Common myeloid progenitor, CD34-positive (primary cell): ENCODE measurements at regions not wholly inside any gene's neighbourhood (a gene's known extent, or its start where the extent isn't known, plus 50 kb on each side); places are given as distances from the start of the nearest gene placed in this dataset.

Experiments
- CTCF ChIA-PET: fragments of 350-600 bp; sonication (Branson Sonifier 250); formaldehyde crosslinking; loops from one replicate; lab custom pipeline; 2021; ENCODE audit warnings: antibody characterized with exemption; lab: Charles Lee
- POLR2A ChIA-PET: fragments of 350-600 bp; sonication (Branson Sonifier 250); formaldehyde crosslinking; loops from one replicate; lab custom pipeline; 2021; ENCODE audit warnings: antibody characterized with exemption; lab: Charles Lee
- DNase-seq, 3 donors: peaks; one replicate each; pipeline versions ENCODE4 v3.0.0 to v3.0.0-alpha.2; 2013
- H3K27ac ChIP-seq, 2 experiments: 1 replicate in 1 of 2; 2 replicates in 1 of 2; pipeline ENCODE4 v1.7.0; 2013; ENCODE audit warnings: inconsistent platforms in 2 of 2, low read length in 2 of 2, mild to moderate bottlenecking in 2 of 2, low read depth in 1 of 2, moderate library complexity in 1 of 2; ENCODE audit not compliant: severe bottlenecking in 2 of 2, insufficient read depth in 1 of 2, poor library complexity in 1 of 2
- H3K27me3 ChIP-seq, 5 experiments: replicated peaks in 2 of 5; 1 replicate in 3 of 5; 2 replicates in 2 of 5; pipeline versions ENCODE4 v1.6.1 to v1.7.0; 2013; ENCODE audit warnings: low read length in 4 of 5, mild to moderate bottlenecking in 2 of 5, moderate library complexity in 2 of 5, inconsistent platforms in 1 of 5; ENCODE audit not compliant: insufficient read depth in 5 of 5, control insufficient read depth in 4 of 5
- H3K36me3 ChIP-seq, 4 experiments: 1 replicate in 2 of 4; 2 replicates in 2 of 4; pipeline versions ENCODE4 v1.6.1 to v1.7.0; 2013; ENCODE audit warnings: low read length in 3 of 4, control low read depth in 1 of 4, mild to moderate bottlenecking in 1 of 4; ENCODE audit not compliant: control insufficient read depth in 4 of 4, insufficient read depth in 4 of 4
- H3K4me1 ChIP-seq, 4 experiments: 1 replicate in 3 of 4; 2 replicates in 1 of 4; pipeline versions ENCODE4 v1.6.1 to v1.7.1; 2013; ENCODE audit warnings: low read length in 3 of 4, mild to moderate bottlenecking in 3 of 4, control low read depth in 1 of 4, inconsistent platforms in 1 of 4, moderate library complexity in 1 of 4; ENCODE audit not compliant: control insufficient read depth in 4 of 4, insufficient read depth in 4 of 4; ENCODE audit errors: control extremely low read depth in 1 of 4
- H3K4me3 ChIP-seq, 7 experiments: 1 replicate in 4 of 7; 2 replicates in 3 of 7; pipeline versions ENCODE4 v1.5.1 to v1.7.0; 2013; ENCODE audit warnings: mild to moderate bottlenecking in 7 of 7, low read length in 6 of 7, moderate library complexity in 6 of 7, inconsistent platforms in 2 of 7, low read depth in 2 of 7, control low read depth in 1 of 7; ENCODE audit not compliant: insufficient read depth in 4 of 7, control insufficient read depth in 1 of 7; ENCODE audit errors: extremely low read depth in 1 of 7
- H3K9me3 ChIP-seq, 5 experiments: 1 replicate in 4 of 5; 2 replicates in 1 of 5; pipeline versions ENCODE4 v1.6.1 to v1.7.1; 2013; ENCODE audit warnings: low read length in 4 of 5, mild to moderate bottlenecking in 2 of 5, inconsistent platforms in 1 of 5, low read depth in 1 of 5, moderate library complexity in 1 of 5; ENCODE audit not compliant: control insufficient read depth in 4 of 5, insufficient read depth in 2 of 5; ENCODE audit errors: control extremely low read depth in 1 of 5
- WGBS: methylation state at CpG from one replicate; pipeline ENCODE4 v1.1.5; 2013; ENCODE audit not compliant: insufficient coverage; 5-methylcytosine and 5-hydroxymethylcytosine counted together

DNA sequence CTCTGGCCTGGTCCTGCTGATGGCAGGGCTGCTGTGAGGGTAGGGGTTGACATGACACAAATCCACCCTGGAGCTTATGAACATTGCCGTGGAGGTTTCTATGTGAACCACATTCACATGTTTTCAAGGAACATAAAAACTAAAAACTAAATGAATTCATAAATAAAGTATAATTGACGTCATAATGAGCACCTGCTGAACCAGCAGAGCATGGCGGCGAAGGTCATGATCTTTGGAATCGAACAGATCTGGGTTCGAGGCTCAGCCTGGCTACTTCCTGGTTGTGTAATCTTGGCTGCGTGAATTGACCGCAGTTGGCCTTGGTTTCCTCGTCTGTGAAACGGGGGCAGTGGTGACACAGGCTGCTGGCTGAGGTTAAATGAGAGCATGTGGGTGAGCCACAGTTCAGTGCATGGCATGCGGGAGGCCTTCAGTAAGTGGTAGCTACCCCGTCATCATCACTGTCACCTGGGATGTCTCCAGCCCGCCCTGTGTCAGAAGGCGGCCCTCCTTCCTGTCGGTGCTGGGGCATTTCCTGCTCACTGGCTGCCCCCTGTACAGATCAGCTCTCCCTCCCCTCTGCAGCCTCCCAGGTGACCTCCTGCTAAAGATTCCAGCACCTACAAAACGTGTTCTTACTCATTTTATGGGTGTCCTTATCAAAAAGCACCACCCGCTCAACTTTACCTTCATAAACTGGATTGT, 190.3 kb upstream of the SHH start:
- no peak for DNase-seq
- WGBS, result 89% methylated on average over 13 of the region's 17 CpGs
- Histone ChIP-seq H3K9me3 (peaks cover 0 to 2% (median 0%) of the 10 kb centered on the region in 5 experiments), H3K27me3 (peaks cover 0 to 2% (median 0%) of the 10 kb centered on the region in 5 experiments), H3K4me1 (peaks cover 0 to 7% (median 3%) of the 10 kb centered on the region in 4 experiments), H3K27ac (no peak overlapping the region), H3K4me3 (no peak overlapping the region), H3K36me3 (no peaks in the 10 kb centered on the region)
- ChIA-PET POLR2A (no interaction called here), CTCF (no interaction called here)

GRCh38 chr7:156001496-156002260, 189.4 kb upstream of the SHH start:
- WGBS, result 96% methylated on average over 18 of the region's 25 CpGs
- CTCF ChIA-PET, result no interaction called here
- POLR2A ChIA-PET, result no interaction called here

DNA sequence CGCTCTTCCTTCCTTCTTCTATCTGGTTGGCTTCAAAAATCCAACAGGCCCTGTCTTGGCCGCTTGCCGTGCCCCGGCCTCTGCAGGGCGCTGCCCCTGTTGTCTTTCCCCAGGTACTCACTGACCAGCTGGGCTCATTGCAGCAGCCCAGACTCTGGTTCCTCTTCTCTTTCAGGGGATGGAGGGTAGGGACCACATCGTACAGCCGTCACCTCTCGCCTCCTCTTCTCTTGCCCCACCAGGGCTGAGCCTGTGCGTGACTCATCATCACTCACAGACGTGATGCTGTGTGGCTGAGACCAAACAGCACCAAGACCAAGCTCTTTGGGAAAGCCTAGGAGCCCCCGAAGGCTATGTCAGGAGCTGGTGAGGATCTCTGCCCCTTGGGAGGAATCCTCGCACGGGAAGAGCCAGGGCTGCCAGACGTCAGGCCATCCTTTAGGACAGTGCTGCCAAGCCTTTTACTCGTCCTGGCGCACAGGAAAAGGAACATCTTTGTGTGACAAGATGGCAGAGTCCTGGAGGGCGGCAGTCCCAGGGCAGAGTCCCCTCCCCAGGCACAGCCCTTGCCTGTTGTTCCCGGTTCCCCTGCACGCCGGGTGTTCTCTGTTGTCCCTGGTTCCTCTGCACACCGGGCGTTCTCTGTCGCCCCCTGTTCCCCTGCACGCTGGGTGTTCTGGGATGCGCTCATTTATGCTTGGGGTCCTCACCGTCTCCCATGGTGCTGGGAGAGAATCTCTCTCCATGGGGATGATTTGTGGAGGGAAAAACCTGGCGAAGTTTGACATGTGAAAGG, 188.5 kb upstream of the SHH start:
- peaks cover 0 to 2% (median 0%) of the 10 kb centered on the region in 5 experiments for H3K27me3 ChIP-seq
- H3K27ac ChIP-seq, result no peak overlapping the region
- ChIA-PET POLR2A (no interaction called here), CTCF (no interaction called here)
- no peaks in the 10 kb centered on the region for H3K36me3 ChIP-seq
- H3K4me1 ChIP-seq, result peaks cover 0 to 23% (median 9%) of the 10 kb centered on the region in 4 experiments
- no peak overlapping the region for H3K4me3 ChIP-seq
- no peaks in the 10 kb centered on the region for H3K9me3 ChIP-seq
- WGBS, result 98% methylated on average over 21 of the region's 27 CpGs
- no peak for DNase-seq

More at GRCh38 chr7:156001496-156002260, 189.4 kb upstream of the SHH start:
- no peak for DNase-seq
- Histone ChIP-seq H3K4me1 (peaks cover 0 to 15% (median 7%) of the 10 kb centered on the region in 4 experiments), H3K36me3 (no peaks in the 10 kb centered on the region), H3K27ac (no peak overlapping the region), H3K9me3 (no peaks in the 10 kb centered on the region), H3K27me3 (peaks cover 0 to 2% (median 0%) of the 10 kb centered on the region in 5 experiments), H3K4me3 (no peak overlapping the region)

- WGBS, result 94% methylated on average over 27 of the region's 29 CpGs
- ChIA-PET POLR2A (no interaction called here), CTCF (interaction anchor here (1.1 kb wide), 1 partner anchor 29 kb away, joined by 3 read pairs; no protein-coding TSS in a partner anchor)
- Histone ChIP-seq H3K27ac (no peak overlapping the region), H3K9me3 (no peaks in the 10 kb centered on the region), H3K4me1 (peaks cover 0 to 30% (median 14%) of the 10 kb centered on the region in 4 experiments), H3K36me3 (no peaks in the 10 kb centered on the region), H3K4me3 (no peak overlapping the region), H3K27me3 (peaks cover 0 to 2% (median 0%) of the 10 kb centered on the region in 5 experiments)
- no peak for DNase-seq
These were observed 187.6 kb upstream of the SHH start for GRCh38 chr7:155999631-156000489.

GRCh38 chr7:155998766-155999630, 186.7 kb upstream of the SHH start:
- DNase-seq, result no peak
- H3K4me1 ChIP-seq, result peaks cover 0 to 36% (median 17%) of the 10 kb centered on the region in 4 experiments
- POLR2A ChIA-PET, result no interaction called here
- peaks cover 0 to 2% (median 0%) of the 10 kb centered on the region in 5 experiments for H3K27me3 ChIP-seq
- H3K27ac ChIP-seq, result no peak overlapping the region
- no peaks in the 10 kb centered on the region for H3K9me3 ChIP-seq
- CTCF ChIA-PET, result interaction anchor here (1.1 kb wide), 1 partner anchor 30 kb away, joined by 3 read pairs; no protein-coding TSS in a partner anchor
- H3K4me3 ChIP-seq, result no peak overlapping the region
- 95% methylated on average over 21 of the region's 25 CpGs for WGBS
- no peaks in the 10 kb centered on the region for H3K36me3 ChIP-seq

DNA sequence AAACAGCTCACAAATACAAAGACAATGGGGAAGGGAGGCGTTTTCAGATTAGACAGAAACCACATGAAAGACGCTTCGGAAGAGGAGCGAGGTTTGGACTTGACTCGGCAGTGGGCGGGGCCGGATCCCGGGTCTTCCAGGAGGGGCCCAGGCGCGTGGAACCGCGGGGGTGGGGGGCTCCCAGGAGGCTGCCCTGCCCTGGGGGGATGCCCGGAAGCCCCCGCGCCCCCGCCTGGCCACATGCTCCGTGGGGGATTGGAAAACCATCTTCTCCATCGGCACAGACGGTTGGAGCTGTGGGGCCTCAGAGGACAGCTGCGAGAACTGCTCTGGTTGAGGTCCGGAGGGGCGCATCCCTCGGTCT, 186.0 kb upstream of the SHH start:
- POLR2A ChIA-PET, result no interaction called here
- Histone ChIP-seq H3K4me3 (no peak overlapping the region), H3K36me3 (no peaks in the 10 kb centered on the region), H3K9me3 (no peaks in the 10 kb centered on the region), H3K27me3 (peaks cover 0 to 2% (median 0%) of the 10 kb centered on the region in 5 experiments), H3K27ac (no peak overlapping the region), H3K4me1 (peaks cover 0 to 36% (median 17%) of the 10 kb centered on the region in 4 experiments)
- 91% methylated on average over 16 of the region's 23 CpGs for WGBS
- CTCF ChIA-PET, result no interaction called here
- DNase-seq, result no peak
